GM21447 (cell line): ENCODE measurements at regions not wholly inside any gene's neighbourhood (a gene's known extent, or its start where the extent isn't known, plus 50 kb on each side); places are given as distances from the start of the nearest gene placed in this dataset.

Experiments
- ATAC-seq: cut with Tn5 transposase; IDR thresholded peaks from one replicate; pipeline ENCODE4 v1.9.1; 2021; ENCODE audit not compliant: unreplicated experiment

GRCh38 chrX:43560247-43560946, 95.7 kb upstream of the MAOA start:
- no peak for ATAC-seq

- no peak for ATAC-seq
Measured at GRCh38 chrX:43562372-43562771, 93.7 kb upstream of the MAOA start.

- no peak for ATAC-seq
Measured at GRCh38 chrX:43564953-43565352, 91.1 kb upstream of the MAOA start.

GRCh38 chrX:43566170-43566569, 89.9 kb upstream of the MAOA start:
- no peak for ATAC-seq

GRCh38 chrX:43573441-43574015, 82.6 kb upstream of the MAOA start:
- ATAC-seq, result no peak

- no peak for ATAC-seq
Measured at GRCh38 chrX:43580621-43581020, 75.5 kb upstream of the MAOA start.

GRCh38 chrX:43581167-43581566, 74.9 kb upstream of the MAOA start:
- no peak for ATAC-seq

- ATAC-seq, result no peak
Measured at GRCh38 chrX:43581888-43582539, 74.1 kb upstream of the MAOA start.

- ATAC-seq, result no peak
Measured at GRCh38 chrX:43582540-43582913, 73.6 kb upstream of the MAOA start.

- ATAC-seq, result no peak
Measured at GRCh38 chrX:43585922-43586321, 70.2 kb upstream of the MAOA start.

- ATAC-seq, result no peak
Measured at GRCh38 chrX:43586830-43587229, 69.3 kb upstream of the MAOA start.

GRCh38 chrX:43589735-43590134, 66.4 kb upstream of the MAOA start:
- no peak for ATAC-seq

- ATAC-seq, result no peak
Measured at GRCh38 chrX:43590150-43590549, 65.9 kb upstream of the MAOA start.

GRCh38 chrX:43592597-43592996, 63.5 kb upstream of the MAOA start:
- no peak for ATAC-seq

GRCh38 chrX:43595931-43596330, 60.2 kb upstream of the MAOA start:
- ATAC-seq, result no peak

GRCh38 chrX:43604753-43605152, 51.3 kb upstream of the MAOA start:
- ATAC-seq, result no peak

- no peak for ATAC-seq
Measured at GRCh38 chrX:43605351-43605750, 50.7 kb upstream of the MAOA start.
